ENCODE measurements at regions not wholly inside any gene's neighbourhood (a gene's known extent, or its start where the extent isn't known, plus 50 kb on each side); places are given as distances from the start of the nearest gene placed in this dataset.
"Not testable (repeated sequence)": the region's sequence is repeated elsewhere in the genome, so short reads cannot be mapped to it uniquely, and the experiment has no call there.

GRCh38 chr9:96061293-96061987, 185.9 kb downstream of the ERCC6L2 start:
- no peak overlapping the region for H3K27ac ChIP-seq
- TF ChIP-seq, protein P1, sequence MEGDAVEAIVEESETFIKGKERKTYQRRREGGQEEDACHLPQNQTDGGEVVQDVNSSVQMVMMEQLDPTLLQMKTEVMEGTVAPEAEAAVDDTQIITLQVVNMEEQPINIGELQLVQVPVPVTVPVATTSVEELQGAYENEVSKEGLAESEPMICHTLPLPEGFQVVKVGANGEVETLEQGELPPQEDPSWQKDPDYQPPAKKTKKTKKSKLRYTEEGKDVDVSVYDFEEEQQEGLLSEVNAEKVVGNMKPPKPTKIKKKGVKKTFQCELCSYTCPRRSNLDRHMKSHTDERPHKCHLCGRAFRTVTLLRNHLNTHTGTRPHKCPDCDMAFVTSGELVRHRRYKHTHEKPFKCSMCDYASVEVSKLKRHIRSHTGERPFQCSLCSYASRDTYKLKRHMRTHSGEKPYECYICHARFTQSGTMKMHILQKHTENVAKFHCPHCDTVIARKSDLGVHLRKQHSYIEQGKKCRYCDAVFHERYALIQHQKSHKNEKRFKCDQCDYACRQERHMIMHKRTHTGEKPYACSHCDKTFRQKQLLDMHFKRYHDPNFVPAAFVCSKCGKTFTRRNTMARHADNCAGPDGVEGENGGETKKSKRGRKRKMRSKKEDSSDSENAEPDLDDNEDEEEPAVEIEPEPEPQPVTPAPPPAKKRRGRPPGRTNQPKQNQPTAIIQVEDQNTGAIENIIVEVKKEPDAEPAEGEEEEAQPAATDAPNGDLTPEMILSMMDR (conservative IDR thresholded peaks at IDR 0.05), result peak; percentile 66

DNA sequence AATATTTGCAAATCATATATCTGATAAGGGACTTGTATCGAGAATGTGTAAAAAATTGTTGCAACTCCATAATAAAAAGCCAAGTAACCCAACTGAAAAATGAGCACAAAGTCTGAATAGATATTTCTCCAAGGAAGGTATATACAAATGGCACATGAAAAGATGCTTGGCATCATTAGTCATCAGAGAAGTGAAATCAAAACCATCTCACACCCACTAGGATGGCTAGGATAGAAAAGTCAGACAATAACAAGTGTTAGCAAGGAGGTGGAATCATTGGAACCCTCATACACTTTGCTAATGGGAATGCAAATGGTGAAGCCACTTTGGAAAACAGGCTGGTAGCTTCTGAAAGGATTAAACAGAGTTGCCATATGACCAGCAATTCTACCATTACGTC, 182.7 kb downstream of the ERCC6L2 start:
- TF ChIP-seq, protein P1 (conservative IDR thresholded peaks at IDR 0.05), result no peak
- H3K27ac ChIP-seq, result no peak overlapping the region

GRCh38 chr9:96057155-96057554, 181.7 kb downstream of the ERCC6L2 start:
- TF ChIP-seq, protein P1 (conservative IDR thresholded peaks at IDR 0.05), result no peak
- H3K27ac ChIP-seq, result no peak overlapping the region

DNA sequence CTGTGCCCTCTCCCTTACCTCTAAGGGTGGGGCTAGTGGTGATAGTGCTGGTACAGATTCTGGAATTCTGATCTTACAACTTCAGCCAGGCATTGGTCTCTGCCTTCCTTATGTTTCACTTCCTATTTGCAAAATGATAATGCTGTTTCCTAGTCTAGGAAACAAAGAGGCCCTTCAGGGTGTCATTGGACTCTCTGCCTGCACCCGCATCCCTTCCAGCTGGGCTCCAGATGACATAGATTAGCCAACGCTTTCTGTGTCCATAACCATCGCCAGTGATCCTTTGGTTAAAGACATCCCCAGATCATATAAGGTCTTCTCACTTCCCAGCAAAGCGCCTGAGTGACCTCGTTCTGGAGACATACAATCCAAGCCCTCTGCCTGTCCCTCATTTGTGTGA, 180.7 kb downstream of the ERCC6L2 start:
- TF ChIP-seq, protein P1 (conservative IDR thresholded peaks at IDR 0.05), result no peak
- H3K27ac ChIP-seq, result no peak overlapping the region

DNA sequence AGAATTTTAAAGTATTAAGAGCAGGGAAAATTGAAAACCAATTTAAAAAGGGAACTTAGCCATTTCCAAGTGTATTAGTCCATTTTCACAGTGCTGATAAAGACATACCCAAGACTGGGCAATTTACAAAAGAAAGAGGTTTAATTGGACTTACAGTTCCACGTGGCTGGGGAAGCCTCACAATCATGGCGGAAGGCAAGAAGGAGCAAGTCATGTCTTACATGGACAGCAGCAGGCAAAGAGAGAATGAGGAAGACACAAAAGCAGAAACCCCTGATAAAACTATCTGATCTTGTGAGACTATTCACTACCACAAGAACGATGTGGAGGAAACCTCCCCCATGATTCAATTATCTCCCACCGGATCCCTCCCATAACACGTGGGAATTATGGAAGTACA, 178.8 kb downstream of the ERCC6L2 start:
- H3K27ac ChIP-seq, result not testable (repeated sequence)

DNA sequence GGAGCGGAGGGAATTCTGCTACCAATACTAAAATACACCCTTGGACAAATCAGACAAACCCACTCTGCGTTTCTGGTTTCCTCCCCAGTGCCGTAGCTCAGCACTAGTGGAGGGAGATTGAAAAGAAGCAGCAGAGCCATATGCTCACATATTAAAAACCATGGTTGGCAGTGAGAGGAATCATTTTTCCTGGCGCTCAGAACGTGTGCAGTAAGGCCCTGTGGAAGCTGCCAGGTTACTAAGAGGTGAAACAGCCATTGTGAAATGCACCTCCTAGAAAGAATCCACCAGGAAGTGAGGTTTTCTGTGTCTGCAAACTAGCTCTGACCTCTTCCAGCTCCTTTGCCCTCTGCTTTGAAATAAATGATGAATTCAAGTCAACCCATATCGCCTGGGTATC, 177.2 kb downstream of the ERCC6L2 start:
- no peak overlapping the region for H3K27ac ChIP-seq
- TF ChIP-seq, protein P1 (conservative IDR thresholded peaks at IDR 0.05), result no peak

DNA sequence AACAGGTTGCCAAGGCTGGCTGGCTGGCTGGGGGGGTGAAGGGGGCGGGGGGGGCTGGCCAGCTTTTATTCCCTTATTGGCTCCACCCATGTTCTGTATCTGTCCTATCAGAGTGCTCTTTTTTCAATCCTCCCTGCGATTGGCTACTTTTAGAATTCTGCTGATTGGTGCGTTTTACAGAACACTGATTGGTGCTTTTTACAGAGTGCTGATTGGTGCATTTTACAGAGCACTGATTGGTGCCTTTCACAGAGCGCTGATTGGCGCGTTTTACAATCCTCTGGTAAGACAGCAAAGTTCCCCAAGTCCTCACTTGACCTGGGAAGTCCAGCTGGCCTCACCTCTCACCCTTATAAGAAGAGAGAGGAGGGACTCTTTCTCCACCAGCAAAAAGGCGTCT, 175.9 kb downstream of the ERCC6L2 start:
- H3K27ac ChIP-seq, result no peak overlapping the region
- TF ChIP-seq, protein P1 (conservative IDR thresholded peaks at IDR 0.05), result no peak

- H3K27ac ChIP-seq, result no peak overlapping the region
- TF ChIP-seq, protein P1 (conservative IDR thresholded peaks at IDR 0.05), result no peak
Observed at GRCh38 chr9:96050861-96051155, 175.3 kb downstream of the ERCC6L2 start.
